ENCODE measurements at regions not wholly inside any gene's neighbourhood (a gene's known extent, or its start where the extent isn't known, plus 50 kb on each side); places are given as distances from the start of the nearest gene placed in this dataset.

GRCh38 chr5:10856683-10857337, 95.8 kb upstream of the DAP start:
- H3K4me1 ChIP-seq (replicated peaks in 1 of 2) = no peaks in the 10 kb centered on the region
- no peaks in the 10 kb centered on the region for H3K9me3 ChIP-seq (replicated peaks in 1 of 3)
- H3K4me3 ChIP-seq = peak overlapping the region in 1 of 4 donors; percentile 33
- intact Hi-C loops (cut with DNase I) = loop anchor here in 1 of 2 donors (10.0 kb wide), 1 partner anchor 152 kb away; no protein-coding TSS in a partner anchor
- peak; percentile 31 to 69 (median 58) for DNase-seq
- no peaks in the 10 kb centered on the region for H3K36me3 ChIP-seq (replicated peaks in 1 of 2)
- H3K27ac ChIP-seq = no peak overlapping the region
- TF ChIP-seq CTCF (IDR thresholded peaks at IDR 0.05) (peak; percentile 58 to 90 (median 64)), POLR2A (IDR thresholded peaks at IDR 0.05) (no peak)
- no peaks in the 10 kb centered on the region for H3K27me3 ChIP-seq
- 22 to 29% (median 26%) methylated on average over 15 to 16 of the region's 16 CpGs for WGBS, 4 donors

GRCh38 chr5:10856071-10856470, 95.0 kb upstream of the DAP start:
- H3K9me3 ChIP-seq (replicated peaks in 1 of 3) = no peaks in the 10 kb centered on the region
- TF ChIP-seq CTCF (IDR thresholded peaks at IDR 0.05) (no peak), POLR2A (IDR thresholded peaks at IDR 0.05) (no peak)
- no peak for DNase-seq
- H3K36me3 ChIP-seq (replicated peaks in 1 of 2) = no peaks in the 10 kb centered on the region
- 86 to 100% (median 94%) methylated on average over 5 of the region's 5 CpGs for WGBS, 4 donors
- no peaks in the 10 kb centered on the region for H3K27me3 ChIP-seq
- no peak overlapping the region for H3K4me3 ChIP-seq
- intact Hi-C loops (cut with DNase I) = loop anchor here in 1 of 2 donors (10.0 kb wide), 1 partner anchor 151 kb away; no protein-coding TSS in a partner anchor
- no peaks in the 10 kb centered on the region for H3K4me1 ChIP-seq (replicated peaks in 1 of 2)
- no peak overlapping the region for H3K27ac ChIP-seq

GRCh38 chr5:10854506-10855277, 93.7 kb upstream of the DAP start:
- no peak for TF ChIP-seq CTCF (IDR thresholded peaks at IDR 0.05)
- no peak for TF ChIP-seq POLR2A (IDR thresholded peaks at IDR 0.05)
- intact Hi-C loops (cut with DNase I) = loop anchor here in 1 of 2 donors (10.0 kb wide), 1 partner anchor 150 kb away; no protein-coding TSS in a partner anchor
- Histone ChIP-seq H3K27ac (no peak overlapping the region), H3K9me3 (replicated peaks in 1 of 3) (no peaks in the 10 kb centered on the region), H3K4me3 (no peak overlapping the region), H3K4me1 (replicated peaks in 1 of 2) (no peaks in the 10 kb centered on the region), H3K27me3 (no peaks in the 10 kb centered on the region), H3K36me3 (replicated peaks in 1 of 2) (no peaks in the 10 kb centered on the region)
- DNase-seq = peak in 2 of 7 donors; percentile 19 to 20
- 71 to 81% (median 73%) methylated on average over 4 of the region's 4 CpGs for WGBS, 4 donors

GRCh38 chr5:10853154-10853553, 92.1 kb upstream of the DAP start:
- no peak for DNase-seq

More at GRCh38 chr5:10853154-10853553, 92.1 kb upstream of the DAP start:
- no peak overlapping the region for H3K4me3 ChIP-seq
- WGBS, 4 donors = 74 to 88% (median 82%) methylated on average over 3 of the region's 3 CpGs
- H3K4me1 ChIP-seq (replicated peaks in 1 of 2) = no peaks in the 10 kb centered on the region
- H3K9me3 ChIP-seq (replicated peaks in 1 of 3) = no peaks in the 10 kb centered on the region
- intact Hi-C loops (cut with DNase I) = loop anchor here in 1 of 2 donors (10.0 kb wide), 1 partner anchor 148 kb away; no protein-coding TSS in a partner anchor
- no peaks in the 10 kb centered on the region for H3K27me3 ChIP-seq
- no peak overlapping the region for H3K27ac ChIP-seq
- no peak for TF ChIP-seq POLR2A (IDR thresholded peaks at IDR 0.05)
- TF ChIP-seq CTCF (IDR thresholded peaks at IDR 0.05) = no peak
- no peaks in the 10 kb centered on the region for H3K36me3 ChIP-seq (replicated peaks in 1 of 2)
